BE2C (cell line): ENCODE measurements at regions not wholly inside any gene's neighbourhood (a gene's known extent, or its start where the extent isn't known, plus 50 kb on each side); places are given as distances from the start of the nearest gene placed in this dataset.

ENCODE experiments used
- DNase-seq: peaks from one replicate; pipeline ENCODE4 v3.0.0-alpha.2; 2020
- H3K27me3 ChIP-seq: fragments of 250-450 bp; sonication (Bioruptor Pico); 2 replicates; pipeline ENCODE4 v1.5.1; 2020; ENCODE audit warnings: mild to moderate bottlenecking
- H3K36me3 ChIP-seq: fragments of 250-450 bp; sonication (Bioruptor Pico); 2 replicates; pipeline ENCODE4 v1.5.1; 2020; ENCODE audit warnings: mild to moderate bottlenecking
- H3K4me1 ChIP-seq: fragments of 250-450 bp; sonication (Bioruptor Pico); 2 replicates; pipeline ENCODE4 v1.5.1; 2020
- H3K4me3 ChIP-seq: 2 replicates; pipeline ENCODE4 v1.5.1; 2011; ENCODE audit warnings: low read depth, low read length
- H3K9me3 ChIP-seq: fragments of 250-450 bp; sonication (Bioruptor Pico); 2 replicates; pipeline ENCODE4 v1.5.1; 2020
- TF ChIP-seq, protein P1 (sequence below): IDR thresholded peaks from 2 replicates; pipeline ENCODE4 v1.5.1; 2012; ENCODE audit warnings: mild to moderate bottlenecking, low read depth, low read length

DNA sequence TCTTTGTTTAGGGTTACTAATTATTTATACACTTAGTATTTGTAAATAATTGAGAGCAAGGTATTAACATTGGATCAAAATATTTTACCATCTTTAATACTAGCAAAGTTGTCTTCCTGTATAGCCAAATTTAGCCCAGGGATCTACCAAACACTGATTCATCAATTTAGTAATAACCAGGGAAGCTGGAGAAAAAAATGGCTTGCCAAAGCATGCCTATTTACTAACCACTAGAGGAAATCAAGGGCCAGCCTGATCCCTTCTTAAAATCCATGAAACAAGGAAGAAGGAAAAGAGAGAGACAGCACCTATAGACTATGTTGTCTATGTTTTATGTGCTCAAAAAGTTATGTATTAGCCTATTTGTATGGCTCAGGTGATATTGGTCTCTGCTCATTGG, 450.3 kb upstream of the GJE1 start:
- TF ChIP-seq, protein P1, sequence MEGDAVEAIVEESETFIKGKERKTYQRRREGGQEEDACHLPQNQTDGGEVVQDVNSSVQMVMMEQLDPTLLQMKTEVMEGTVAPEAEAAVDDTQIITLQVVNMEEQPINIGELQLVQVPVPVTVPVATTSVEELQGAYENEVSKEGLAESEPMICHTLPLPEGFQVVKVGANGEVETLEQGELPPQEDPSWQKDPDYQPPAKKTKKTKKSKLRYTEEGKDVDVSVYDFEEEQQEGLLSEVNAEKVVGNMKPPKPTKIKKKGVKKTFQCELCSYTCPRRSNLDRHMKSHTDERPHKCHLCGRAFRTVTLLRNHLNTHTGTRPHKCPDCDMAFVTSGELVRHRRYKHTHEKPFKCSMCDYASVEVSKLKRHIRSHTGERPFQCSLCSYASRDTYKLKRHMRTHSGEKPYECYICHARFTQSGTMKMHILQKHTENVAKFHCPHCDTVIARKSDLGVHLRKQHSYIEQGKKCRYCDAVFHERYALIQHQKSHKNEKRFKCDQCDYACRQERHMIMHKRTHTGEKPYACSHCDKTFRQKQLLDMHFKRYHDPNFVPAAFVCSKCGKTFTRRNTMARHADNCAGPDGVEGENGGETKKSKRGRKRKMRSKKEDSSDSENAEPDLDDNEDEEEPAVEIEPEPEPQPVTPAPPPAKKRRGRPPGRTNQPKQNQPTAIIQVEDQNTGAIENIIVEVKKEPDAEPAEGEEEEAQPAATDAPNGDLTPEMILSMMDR: no peak
- no peak for DNase-seq
- H3K27me3 ChIP-seq: no peaks in the 10 kb centered on the region; the same call in 1 of the 2 replicates
- no peak overlapping the region for H3K4me3 ChIP-seq
- no peaks in the 10 kb centered on the region for H3K4me1 ChIP-seq
- H3K9me3 ChIP-seq: no peaks in the 10 kb centered on the region
- no peaks in the 10 kb centered on the region for H3K36me3 ChIP-seq

DNA sequence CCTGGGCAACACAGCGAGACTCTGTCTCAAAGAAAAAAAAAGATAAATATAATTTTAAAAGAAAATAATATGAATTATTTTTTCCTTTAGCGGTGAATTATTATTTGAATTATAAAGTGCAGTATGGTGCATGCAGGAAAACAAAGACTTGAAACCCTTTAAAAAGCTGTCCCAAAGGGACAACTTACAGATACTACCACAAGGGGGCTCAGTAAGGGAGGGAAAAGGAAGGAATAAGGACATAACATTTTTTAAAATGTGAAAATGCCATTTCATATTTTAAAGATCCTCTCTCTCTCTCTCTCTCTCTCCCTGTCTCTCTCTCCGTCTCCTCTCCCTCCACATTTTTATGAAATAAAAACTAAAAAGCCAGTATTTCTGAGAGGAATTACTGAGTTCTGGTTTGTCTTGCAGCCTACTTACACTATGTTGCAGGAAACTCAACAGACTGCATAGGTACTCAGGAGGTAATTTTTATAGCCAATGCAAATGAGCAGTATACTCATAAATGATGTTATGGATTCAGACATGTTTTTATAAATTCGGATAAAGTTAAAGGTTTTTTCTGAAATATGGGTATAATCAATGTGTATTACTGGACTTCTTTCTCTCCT, 455.0 kb upstream of the GJE1 start:
- no peak for DNase-seq
- TF ChIP-seq, protein P1: peak; percentile 41
- Histone ChIP-seq H3K36me3 (no peaks in the 10 kb centered on the region), H3K4me3 (no peak overlapping the region), H3K4me1 (no peaks in the 10 kb centered on the region), H3K27me3 (no peaks in the 10 kb centered on the region), H3K9me3 (no peaks in the 10 kb centered on the region)

DNA sequence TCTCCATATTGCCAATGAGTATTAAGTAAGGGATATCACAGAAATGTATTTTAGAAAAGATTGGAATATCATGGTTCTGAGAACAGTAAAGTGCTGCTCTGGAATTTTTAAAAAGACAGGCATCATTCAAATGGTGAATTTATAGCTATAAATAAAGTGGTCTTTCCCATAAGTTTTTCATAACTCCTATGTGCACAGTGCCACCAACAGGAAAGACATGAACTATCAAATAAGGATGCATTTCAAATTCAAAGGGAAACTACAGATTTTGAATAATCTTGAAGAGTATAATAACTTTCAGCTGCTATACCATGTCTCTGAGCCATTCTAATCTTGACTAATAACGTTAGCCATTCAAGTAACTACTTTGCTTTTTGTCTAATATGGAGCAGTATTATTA, 456.8 kb upstream of the GJE1 start:
- TF ChIP-seq, protein P1: no peak
- no peaks in the 10 kb centered on the region for H3K4me1 ChIP-seq
- DNase-seq: no peak

DNA sequence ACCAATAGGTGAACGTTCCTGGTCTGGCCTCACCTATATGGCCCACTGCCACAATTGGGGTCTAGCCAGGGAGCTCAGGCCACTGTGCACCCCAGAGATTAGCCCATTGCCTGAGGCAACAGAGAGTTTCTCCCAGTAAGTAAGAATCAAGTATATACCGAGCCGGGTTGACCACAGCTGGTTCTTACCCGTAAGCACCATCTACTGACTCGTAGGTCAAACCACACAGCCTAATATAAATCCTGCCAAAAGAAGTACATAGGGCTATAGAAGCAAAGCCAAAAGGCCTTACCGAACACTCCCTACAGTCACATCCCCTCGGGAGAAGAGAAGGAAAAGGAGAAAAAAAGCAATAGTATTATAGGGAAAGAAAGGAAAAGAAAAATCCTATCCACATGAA, 463.6 kb upstream of the GJE1 start:
- no peak for DNase-seq
- H3K27me3 ChIP-seq: no peaks in the 10 kb centered on the region
- H3K9me3 ChIP-seq: no peaks in the 10 kb centered on the region
- H3K4me3 ChIP-seq: no peak overlapping the region
- no peaks in the 10 kb centered on the region for H3K4me1 ChIP-seq
- H3K36me3 ChIP-seq: no peaks in the 10 kb centered on the region
- TF ChIP-seq, protein P1: no peak

More for the DNA sequence above, 456.8 kb upstream of the GJE1 start:
- no peak overlapping the region for H3K4me3 ChIP-seq
- no peaks in the 10 kb centered on the region for H3K27me3 ChIP-seq
- H3K9me3 ChIP-seq: no peaks in the 10 kb centered on the region
- no peaks in the 10 kb centered on the region for H3K36me3 ChIP-seq

DNA sequence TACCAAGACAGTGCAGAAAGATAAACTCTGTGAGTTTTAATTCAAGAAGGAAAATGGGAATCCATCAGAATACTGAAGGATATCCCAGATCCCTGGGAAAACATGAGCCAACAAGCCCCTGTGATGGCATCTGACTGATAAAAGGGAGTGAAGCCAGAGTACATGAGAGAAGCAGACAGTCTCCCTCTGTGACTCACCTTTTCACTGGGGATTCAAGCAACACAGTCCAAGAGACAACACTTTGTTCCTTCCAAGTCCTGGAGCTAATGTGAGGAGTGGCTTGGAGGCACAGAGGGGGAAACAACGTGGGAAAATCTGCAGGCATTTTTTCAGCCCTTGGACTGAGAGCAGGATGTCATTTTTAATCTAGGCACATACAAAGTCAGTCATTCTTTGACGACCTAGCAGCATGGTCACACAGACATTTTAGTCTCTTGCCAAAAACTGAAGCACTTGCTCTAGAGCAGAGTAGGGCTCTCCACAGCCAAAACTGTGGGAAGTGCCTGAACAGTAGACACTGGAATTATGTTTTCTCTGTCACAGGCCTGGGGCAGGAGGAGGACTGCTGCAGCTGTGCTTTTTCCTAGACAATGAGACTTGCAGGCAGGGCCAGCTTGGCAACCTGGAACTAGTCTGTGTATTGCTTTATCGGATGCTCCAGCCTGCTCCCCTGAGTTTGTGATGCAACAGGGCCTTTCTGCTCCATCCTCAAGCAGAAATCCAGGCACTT, 465.0 kb upstream of the GJE1 start:
- no peak for DNase-seq
- Histone ChIP-seq H3K9me3 (no peaks in the 10 kb centered on the region), H3K4me1 (no peaks in the 10 kb centered on the region), H3K27me3 (no peaks in the 10 kb centered on the region), H3K36me3 (no peaks in the 10 kb centered on the region), H3K4me3 (no peak overlapping the region)
- TF ChIP-seq, protein P1: no peak

DNA sequence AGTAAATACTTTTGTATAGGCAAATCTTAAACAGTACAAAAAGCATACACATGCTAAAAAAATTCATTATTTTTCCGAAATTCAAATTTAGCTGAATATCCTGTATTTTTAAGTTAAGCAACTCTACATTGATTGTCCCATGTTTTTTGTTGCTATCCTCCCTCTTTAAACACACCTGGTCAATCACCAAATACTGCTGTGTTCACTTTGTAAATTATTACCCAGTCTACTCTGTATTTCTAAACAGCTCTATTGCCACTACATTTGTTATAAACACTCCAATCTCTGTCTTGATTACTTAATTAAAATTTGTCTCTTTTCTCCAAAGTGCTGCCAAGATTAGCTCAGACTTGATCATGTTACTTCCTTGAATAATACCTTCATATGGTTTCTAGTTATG, 466.5 kb upstream of the GJE1 start:
- no peak overlapping the region for H3K4me3 ChIP-seq
- TF ChIP-seq, protein P1: no peak
- no peaks in the 10 kb centered on the region for H3K9me3 ChIP-seq
- DNase-seq: no peak
- no peaks in the 10 kb centered on the region for H3K27me3 ChIP-seq
- H3K4me1 ChIP-seq: no peaks in the 10 kb centered on the region
- no peaks in the 10 kb centered on the region for H3K36me3 ChIP-seq
